HFF-Myc (cell line): ENCODE measurements at regions not wholly inside any gene's neighbourhood (a gene's known extent, or its start where the extent isn't known, plus 50 kb on each side); places are given as distances from the start of the nearest gene placed in this dataset.
"Not testable (repeated sequence)": the region's sequence is repeated elsewhere in the genome, so short reads cannot be mapped to it uniquely, and the experiment has no call there.

Experiments used
- DNase-seq: peaks from one replicate; pipeline ENCODE4 v3.0.0-alpha.2; 2011; ENCODE audit warnings: low read depth; ENCODE audit errors: extremely low read depth
- H3K4me3 ChIP-seq: replicated peaks from 2 replicates; pipeline ENCODE4 v1.5.1; 2011; ENCODE audit warnings: low read depth, mild to moderate bottlenecking, control low read depth, low read length
- CTCF ChIP-seq: IDR thresholded peaks from 2 replicates; pipeline ENCODE4 v1.5.1; 2012; ENCODE audit warnings: mild to moderate bottlenecking, low read depth, low read length, control low read depth; ENCODE audit errors: missing control alignments

- no peak for DNase-seq
- no peak for TF ChIP-seq CTCF
- H3K4me3 ChIP-seq: no peak overlapping the region
Measured at GRCh38 chr13:89458456-89458855, 1787.3 kb downstream of the SLITRK5 start.

- DNase-seq, H3K4me3 ChIP-seq: not testable (repeated sequence)
Measured at GRCh38 chr13:89460895-89461294, 1789.7 kb downstream of the SLITRK5 start.

- DNase-seq: no peak
- TF ChIP-seq CTCF: no peak
- H3K4me3 ChIP-seq: no peak overlapping the region
Measured at GRCh38 chr13:89465366-89465765, 1794.2 kb downstream of the SLITRK5 start.

- H3K4me3 ChIP-seq: no peak overlapping the region
- DNase-seq: no peak
- TF ChIP-seq CTCF: no peak
Measured at GRCh38 chr13:89468081-89468480, 1796.9 kb downstream of the SLITRK5 start.

- no peak for TF ChIP-seq CTCF
- H3K4me3 ChIP-seq: no peak overlapping the region
- no peak for DNase-seq
Measured at GRCh38 chr13:89470901-89471300, 1799.7 kb downstream of the SLITRK5 start.

- no peak overlapping the region for H3K4me3 ChIP-seq
- TF ChIP-seq CTCF: no peak
- DNase-seq: no peak
Measured at GRCh38 chr13:89474432-89474831, 1803.3 kb downstream of the SLITRK5 start.

GRCh38 chr13:89486065-89486464, 1814.9 kb downstream of the SLITRK5 start:
- H3K4me3 ChIP-seq: no peak overlapping the region
- DNase-seq: no peak
- no peak for TF ChIP-seq CTCF

GRCh38 chr13:89486709-89487108, 1815.5 kb downstream of the SLITRK5 start:
- no peak for TF ChIP-seq CTCF
- no peak overlapping the region for H3K4me3 ChIP-seq
- DNase-seq: no peak
